ENCODE measurements at regions not wholly inside any gene's neighbourhood (a gene's known extent, or its start where the extent isn't known, plus 50 kb on each side); places are given as distances from the start of the nearest gene placed in this dataset.

- intact Hi-C loops (cut with DNase I) = no loop called here
- Histone ChIP-seq H3K36me3 (no peaks in the 10 kb centered on the region), H3K4me1 (no peaks in the 10 kb centered on the region), H3K4me3 (no peak overlapping the region), H3K27me3 (peaks cover 0 to 7% (median 0%) of the 10 kb centered on the region in 7 donors), H3K27ac (no peak overlapping the region), H3K9me3 (no peaks in the 10 kb centered on the region)
- DNase-seq (no peak), ATAC-seq (no peak)
- no peak for TF ChIP-seq CTCF (IDR thresholded peaks at IDR 0.05)
- WGBS, 2 donors = 91 to 95% methylated on average over 4 of the region's 4 CpGs
These were observed 308.7 kb downstream of the SAMD5 start for GRCh38 chr6:147817042-147817689.

GRCh38 chr6:147820520-147820919 is 312.0 kb downstream of the SAMD5 start:
- WGBS, 2 donors = 78 to 89% methylated on average over 6 of the region's 6 CpGs
- Histone ChIP-seq H3K9me3 (no peaks in the 10 kb centered on the region), H3K27ac (no peak overlapping the region), H3K4me1 (no peaks in the 10 kb centered on the region), H3K27me3 (no peaks in the 10 kb centered on the region), H3K36me3 (no peaks in the 10 kb centered on the region), H3K4me3 (no peak overlapping the region)
- TF ChIP-seq CTCF (IDR thresholded peaks at IDR 0.05) = no peak
- no peak for ATAC-seq
- intact Hi-C loops (cut with DNase I) = no loop called here
- no peak for DNase-seq

GRCh38 chr6:147821295-147821897 is 312.9 kb downstream of the SAMD5 start:
- no peak overlapping the region for H3K4me3 ChIP-seq
- DNase-seq (no peak), ATAC-seq (no peak)
- no peaks in the 10 kb centered on the region for H3K27me3 ChIP-seq
- H3K27ac ChIP-seq = no peak overlapping the region
- TF ChIP-seq CTCF (IDR thresholded peaks at IDR 0.05) = no peak
- intact Hi-C loops (cut with DNase I) = no loop called here
- no peaks in the 10 kb centered on the region for H3K36me3 ChIP-seq
- 75 to 78% methylated on average over 14 of the region's 14 CpGs for whole genome bisulfite sequencing, 2 donors
- H3K9me3 ChIP-seq = no peaks in the 10 kb centered on the region
- no peaks in the 10 kb centered on the region for H3K4me1 ChIP-seq

- no peak overlapping the region for H3K27ac ChIP-seq
- DNase-seq (no peak), ATAC-seq (no peak)
- no peak overlapping the region for H3K4me3 ChIP-seq
- H3K36me3 ChIP-seq = no peaks in the 10 kb centered on the region
- WGBS, 2 donors = 61 to 63% methylated on average over 2 of the region's 2 CpGs
- no peaks in the 10 kb centered on the region for H3K9me3 ChIP-seq
- no peaks in the 10 kb centered on the region for H3K4me1 ChIP-seq
- no peaks in the 10 kb centered on the region for H3K27me3 ChIP-seq
- TF ChIP-seq CTCF (IDR thresholded peaks at IDR 0.05) = no peak
- intact Hi-C loops (cut with DNase I) = no loop called here
These were observed 315.4 kb downstream of the SAMD5 start for GRCh38 chr6:147823936-147824335.

All from heart right ventricle (tissue), 16 donors.